CD4-positive, alpha-beta memory T cell (primary cell): ENCODE measurements at regions not wholly inside any gene's neighbourhood (a gene's known extent, or its start where the extent isn't known, plus 50 kb on each side); places are given as distances from the start of the nearest gene placed in this dataset.

Experiments
- CTCF ChIA-PET: fragments of 350-600 bp; sonication (Branson Sonifier 250); formaldehyde crosslinking; loops from one replicate; lab custom pipeline; 2021; ENCODE audit warnings: inconsistent platforms; ENCODE audit not compliant: partially characterized antibody; lab: Charles Lee
- POLR2A ChIA-PET: fragments of 350-600 bp; sonication (Branson Sonifier 250); formaldehyde crosslinking; loops from one replicate; lab custom pipeline; 2021; ENCODE audit not compliant: partially characterized antibody; lab: Charles Lee
- DNase-seq, 5 donors: peaks; one replicate each; pipeline versions ENCODE4 v3.0.0 to v3.0.0-alpha.2; 2020 to 2022; ENCODE audit warnings: mixed read lengths in 1 of 5
- H3K27ac ChIP-seq: one replicate; pipeline ENCODE4 v1.7.0; 2013; ENCODE audit warnings: low read depth, low read length
- H3K27me3 ChIP-seq: 2 replicates; pipeline ENCODE4 v1.7.0; 2013; ENCODE audit warnings: mild to moderate bottlenecking, low read length, moderate library complexity; ENCODE audit not compliant: insufficient read depth
- H3K36me3 ChIP-seq: 2 replicates; pipeline ENCODE4 v1.7.0; 2013; ENCODE audit warnings: mild to moderate bottlenecking, low read length, moderate library complexity; ENCODE audit not compliant: insufficient read depth
- H3K4me1 ChIP-seq: 2 replicates; pipeline ENCODE4 v1.7.0; 2013; ENCODE audit warnings: mild to moderate bottlenecking, low read length, moderate library complexity; ENCODE audit not compliant: insufficient read depth
- H3K4me3 ChIP-seq, 2 donors: one replicate each; pipeline ENCODE4 v1.7.0; 2013; ENCODE audit warnings: low read length in 2 of 2, mild to moderate bottlenecking in 1 of 2
- H3K9me3 ChIP-seq, 2 donors: one replicate each; pipeline ENCODE4 v1.7.0; 2013; ENCODE audit warnings: low read length in 2 of 2, control low read depth in 1 of 2; ENCODE audit not compliant: control insufficient read depth in 1 of 2
- H3K27ac Mint-ChIP-seq, 7 donors: one replicate each; pipeline ENCODE4 v1.8.0; 2020 to 2021; ENCODE audit warnings: mixed read lengths in 7 of 7, mild to moderate bottlenecking in 6 of 7, inconsistent platforms in 3 of 7, moderate library complexity in 3 of 7
- H3K27me3 Mint-ChIP-seq, 2 donors: one replicate each; pipeline ENCODE4 v1.8.0; 2020 to 2021; ENCODE audit warnings: mixed read lengths in 2 of 2
- H3K36me3 Mint-ChIP-seq, 2 donors: one replicate each; pipeline ENCODE4 v1.8.0; 2020 to 2021; ENCODE audit warnings: mixed read lengths in 2 of 2, inconsistent platforms in 1 of 2, mild to moderate bottlenecking in 1 of 2
- H3K4me1 Mint-ChIP-seq, 4 donors: one replicate each; pipeline ENCODE4 v1.8.0; 2020 to 2021; ENCODE audit warnings: mixed read lengths in 4 of 4, mild to moderate bottlenecking in 1 of 4
- H3K4me3 Mint-ChIP-seq, 8 donors: one replicate each; pipeline ENCODE4 v1.8.0; 2020 to 2021; ENCODE audit warnings: mixed read lengths in 8 of 8, mild to moderate bottlenecking in 7 of 8, moderate library complexity in 6 of 8, inconsistent platforms in 3 of 8
- H3K9me3 Mint-ChIP-seq, 8 donors: one replicate each; pipeline ENCODE4 v1.8.0; 2020 to 2021; ENCODE audit warnings: mixed read lengths in 8 of 8, mild to moderate bottlenecking in 5 of 8, inconsistent platforms in 3 of 8, moderate library complexity in 1 of 8
- intact Hi-C: fragments of 100-400 bp; cut with micrococcal nuclease; formaldehyde crosslinking; loops from one replicate; pipeline ENCODE4 v1.15.1; 2023

- Histone ChIP-seq H3K27ac (no peak overlapping the region), H3K4me1 (no peaks in the 10 kb centered on the region), H3K9me3 (peaks cover 0 to 3% of the 10 kb centered on the region in 2 donors), H3K4me3 (no peak overlapping the region), H3K27me3 (no peaks in the 10 kb centered on the region), H3K36me3 (no peaks in the 10 kb centered on the region)
- ChIA-PET POLR2A (no interaction called here), CTCF (no interaction called here)
- DNase-seq: no peak
- Mint-ChIP-seq H3K9me3 (peaks cover 4 to 33% (median 22%) of the 10 kb centered on the region in 8 donors), H3K27ac (no peak overlapping the region), H3K36me3 (no peaks in the 10 kb centered on the region), H3K27me3 (no peaks in the 10 kb centered on the region), H3K4me1 (no peaks in the 10 kb centered on the region), H3K4me3 (no peak overlapping the region)
- intact Hi-C loops: no loop called here
Observed at GRCh38 chr14:28577187-28577586, 189.4 kb upstream of the FOXG1 start.

- no peaks in the 10 kb centered on the region for H3K27me3 ChIP-seq
- ChIA-PET CTCF (no interaction called here), POLR2A (no interaction called here)
- no peak overlapping the region for H3K27ac ChIP-seq
- Mint-ChIP-seq H3K27ac (no peak overlapping the region), H3K27me3 (no peaks in the 10 kb centered on the region), H3K36me3 (no peaks in the 10 kb centered on the region), H3K4me3 (no peak overlapping the region), H3K9me3 (peaks cover 4 to 33% (median 20%) of the 10 kb centered on the region in 8 donors), H3K4me1 (no peaks in the 10 kb centered on the region)
- intact Hi-C loops: no loop called here
- no peak overlapping the region for H3K4me3 ChIP-seq
- no peak for DNase-seq
- H3K36me3 ChIP-seq: no peaks in the 10 kb centered on the region
- H3K9me3 ChIP-seq: peaks cover 0 to 3% of the 10 kb centered on the region in 2 donors
- no peaks in the 10 kb centered on the region for H3K4me1 ChIP-seq
Observed at GRCh38 chr14:28577711-28578131, 188.9 kb upstream of the FOXG1 start.

GRCh38 chr14:28584951-28585350 lies 181.6 kb upstream of the FOXG1 start:
- Mint-ChIP-seq H3K36me3 (no peaks in the 10 kb centered on the region), H3K27me3 (no peaks in the 10 kb centered on the region), H3K4me3 (no peak overlapping the region), H3K4me1 (no peaks in the 10 kb centered on the region), H3K9me3 (peaks cover 0 to 34% (median 21%) of the 10 kb centered on the region in 8 donors), H3K27ac (no peak overlapping the region)
- Histone ChIP-seq H3K36me3 (no peaks in the 10 kb centered on the region), H3K4me1 (no peaks in the 10 kb centered on the region), H3K4me3 (no peak overlapping the region), H3K9me3 (no peaks in the 10 kb centered on the region), H3K27me3 (no peaks in the 10 kb centered on the region), H3K27ac (no peak overlapping the region)
- ChIA-PET POLR2A (no interaction called here), CTCF (no interaction called here)
- no peak for DNase-seq
- intact Hi-C loops: no loop called here

GRCh38 chr14:28589792-28590191 lies 176.8 kb upstream of the FOXG1 start:
- ChIA-PET CTCF (no interaction called here), POLR2A (no interaction called here)
- no peaks in the 10 kb centered on the region for H3K9me3 ChIP-seq
- H3K36me3 ChIP-seq: no peaks in the 10 kb centered on the region
- H3K27me3 ChIP-seq: no peaks in the 10 kb centered on the region
- H3K4me3 Mint-ChIP-seq: no peak overlapping the region
- no peaks in the 10 kb centered on the region for H3K36me3 Mint-ChIP-seq
- DNase-seq: no peak
- H3K9me3 Mint-ChIP-seq: peaks cover 1 to 34% (median 22%) of the 10 kb centered on the region in 8 donors
- H3K4me1 Mint-ChIP-seq: no peaks in the 10 kb centered on the region
- no peaks in the 10 kb centered on the region for H3K27me3 Mint-ChIP-seq
- no peak overlapping the region for H3K27ac Mint-ChIP-seq
- H3K27ac ChIP-seq: no peak overlapping the region
- intact Hi-C loops: no loop called here
- H3K4me3 ChIP-seq: no peak overlapping the region
- H3K4me1 ChIP-seq: no peaks in the 10 kb centered on the region

- H3K9me3 ChIP-seq: no peaks in the 10 kb centered on the region
- intact Hi-C loops: no loop called here
- no peak overlapping the region for H3K27ac ChIP-seq
- no peaks in the 10 kb centered on the region for H3K27me3 ChIP-seq
- ChIA-PET POLR2A (no interaction called here), CTCF (no interaction called here)
- H3K4me1 ChIP-seq: no peaks in the 10 kb centered on the region
- H3K36me3 Mint-ChIP-seq: no peaks in the 10 kb centered on the region
- no peak overlapping the region for H3K4me3 ChIP-seq
- H3K9me3 Mint-ChIP-seq: peaks cover 1 to 17% (median 11%) of the 10 kb centered on the region in 8 donors
- H3K27ac Mint-ChIP-seq: peak overlapping the region in 1 of 7 donors; percentile 32
- no peak overlapping the region for H3K4me3 Mint-ChIP-seq
- no peaks in the 10 kb centered on the region for H3K27me3 Mint-ChIP-seq
- no peaks in the 10 kb centered on the region for H3K4me1 Mint-ChIP-seq
- no peaks in the 10 kb centered on the region for H3K36me3 ChIP-seq
- no peak for DNase-seq
Observed at GRCh38 chr14:28596391-28596790, 170.2 kb upstream of the FOXG1 start.

GRCh38 chr14:28599191-28599590 lies 167.4 kb upstream of the FOXG1 start:
- Histone ChIP-seq H3K4me3 (no peak overlapping the region), H3K36me3 (no peaks in the 10 kb centered on the region), H3K27ac (no peak overlapping the region), H3K9me3 (no peaks in the 10 kb centered on the region), H3K4me1 (no peaks in the 10 kb centered on the region), H3K27me3 (no peaks in the 10 kb centered on the region)
- Mint-ChIP-seq H3K4me3 (no peak overlapping the region), H3K4me1 (no peaks in the 10 kb centered on the region), H3K9me3 (peaks cover 0 to 26% (median 10%) of the 10 kb centered on the region in 8 donors), H3K27me3 (no peaks in the 10 kb centered on the region), H3K36me3 (no peaks in the 10 kb centered on the region), H3K27ac (no peak overlapping the region)
- CTCF ChIA-PET: no interaction called here
- POLR2A ChIA-PET: no interaction called here
- DNase-seq: no peak
- intact Hi-C loops: no loop called here

GRCh38 chr14:28599605-28600004 lies 167.0 kb upstream of the FOXG1 start:
- ChIA-PET POLR2A (no interaction called here), CTCF (no interaction called here)
- H3K4me3 Mint-ChIP-seq: no peak overlapping the region
- Histone ChIP-seq H3K27ac (no peak overlapping the region), H3K36me3 (no peaks in the 10 kb centered on the region), H3K4me1 (no peaks in the 10 kb centered on the region), H3K27me3 (no peaks in the 10 kb centered on the region), H3K4me3 (no peak overlapping the region), H3K9me3 (no peaks in the 10 kb centered on the region)
- DNase-seq: no peak
- intact Hi-C loops: no loop called here
- H3K4me1 Mint-ChIP-seq: no peaks in the 10 kb centered on the region
- peaks cover 0 to 23% (median 8%) of the 10 kb centered on the region in 8 donors for H3K9me3 Mint-ChIP-seq
- no peak overlapping the region for H3K27ac Mint-ChIP-seq
- no peaks in the 10 kb centered on the region for H3K36me3 Mint-ChIP-seq
- no peaks in the 10 kb centered on the region for H3K27me3 Mint-ChIP-seq

- CTCF ChIA-PET: no interaction called here
- Histone ChIP-seq H3K27ac (no peak overlapping the region), H3K9me3 (no peaks in the 10 kb centered on the region), H3K4me1 (no peaks in the 10 kb centered on the region), H3K4me3 (no peak overlapping the region), H3K27me3 (no peaks in the 10 kb centered on the region), H3K36me3 (no peaks in the 10 kb centered on the region)
- POLR2A ChIA-PET: no interaction called here
- H3K4me1 Mint-ChIP-seq: no peaks in the 10 kb centered on the region
- no peak for DNase-seq
- peaks cover 0 to 29% (median 5%) of the 10 kb centered on the region in 8 donors for H3K9me3 Mint-ChIP-seq
- no peak overlapping the region for H3K27ac Mint-ChIP-seq
- H3K4me3 Mint-ChIP-seq: no peak overlapping the region
- H3K36me3 Mint-ChIP-seq: no peaks in the 10 kb centered on the region
- intact Hi-C loops: no loop called here
- H3K27me3 Mint-ChIP-seq: no peaks in the 10 kb centered on the region
Observed at GRCh38 chr14:28603606-28604005, 163.0 kb upstream of the FOXG1 start.
